ENCODE measurements at regions not wholly inside any gene's neighbourhood (a gene's known extent, or its start where the extent isn't known, plus 50 kb on each side); places are given as distances from the start of the nearest gene placed in this dataset.
"Not testable (repeated sequence)": the region's sequence is repeated elsewhere in the genome, so short reads cannot be mapped to it uniquely, and the experiment has no call there.

DNA sequence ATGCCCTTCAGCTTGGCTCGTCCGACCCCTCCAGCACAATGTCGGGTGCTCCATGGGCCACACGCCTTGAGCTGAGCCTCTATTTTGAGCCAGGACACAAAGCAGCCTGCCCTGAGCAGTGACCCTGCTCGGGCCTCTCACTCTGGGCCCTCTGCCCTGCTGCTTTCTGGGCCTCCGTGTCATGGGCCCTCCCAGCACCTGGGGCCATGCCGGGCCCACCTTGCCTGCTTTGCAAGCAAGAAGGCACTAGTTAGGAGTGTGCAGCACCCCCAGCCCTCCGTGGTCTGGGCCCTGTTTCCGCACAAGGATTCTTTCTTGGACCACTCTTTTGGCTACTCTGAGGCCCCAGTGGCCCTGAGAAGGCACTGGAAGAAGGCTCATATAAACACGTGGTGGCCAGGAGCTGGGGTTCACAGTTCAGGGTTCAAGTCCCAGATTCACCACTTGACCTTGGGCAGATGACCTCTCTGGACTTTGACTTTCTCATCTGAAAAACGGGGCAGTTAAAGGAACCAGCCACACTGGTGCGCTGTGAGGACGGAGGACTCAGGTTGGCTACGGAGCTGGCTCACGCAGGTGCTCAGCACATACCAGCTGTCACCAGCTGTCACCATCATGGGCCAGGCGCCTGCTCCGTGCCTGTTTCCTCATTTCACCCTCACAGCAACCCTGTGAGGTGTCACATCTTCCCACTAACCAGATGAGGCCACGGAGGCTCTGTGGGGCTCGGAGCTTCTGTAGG, 166.0 kb upstream of the GSE1 start:
- Histone ChIP-seq H3K27me3 (ENCODE audit: control insufficient read depth, insufficient read depth, low read length) (peaks cover 27% of the 10 kb centered on the region), H3K36me3 (ENCODE audit: control insufficient read depth, insufficient read depth, low read length) (no peaks in the 10 kb centered on the region), H3K4me3 (ENCODE audit: low read depth, low read length) (no peak overlapping the region)
- DNase-seq (ENCODE audit: low read depth) (no peak), FAIRE-seq (no peak)
- TF ChIP-seq, protein P1, sequence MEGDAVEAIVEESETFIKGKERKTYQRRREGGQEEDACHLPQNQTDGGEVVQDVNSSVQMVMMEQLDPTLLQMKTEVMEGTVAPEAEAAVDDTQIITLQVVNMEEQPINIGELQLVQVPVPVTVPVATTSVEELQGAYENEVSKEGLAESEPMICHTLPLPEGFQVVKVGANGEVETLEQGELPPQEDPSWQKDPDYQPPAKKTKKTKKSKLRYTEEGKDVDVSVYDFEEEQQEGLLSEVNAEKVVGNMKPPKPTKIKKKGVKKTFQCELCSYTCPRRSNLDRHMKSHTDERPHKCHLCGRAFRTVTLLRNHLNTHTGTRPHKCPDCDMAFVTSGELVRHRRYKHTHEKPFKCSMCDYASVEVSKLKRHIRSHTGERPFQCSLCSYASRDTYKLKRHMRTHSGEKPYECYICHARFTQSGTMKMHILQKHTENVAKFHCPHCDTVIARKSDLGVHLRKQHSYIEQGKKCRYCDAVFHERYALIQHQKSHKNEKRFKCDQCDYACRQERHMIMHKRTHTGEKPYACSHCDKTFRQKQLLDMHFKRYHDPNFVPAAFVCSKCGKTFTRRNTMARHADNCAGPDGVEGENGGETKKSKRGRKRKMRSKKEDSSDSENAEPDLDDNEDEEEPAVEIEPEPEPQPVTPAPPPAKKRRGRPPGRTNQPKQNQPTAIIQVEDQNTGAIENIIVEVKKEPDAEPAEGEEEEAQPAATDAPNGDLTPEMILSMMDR (IDR thresholded peaks at IDR 0.05; ENCODE audit: insufficient read depth, low read length, severe bottlenecking): no peak

DNA sequence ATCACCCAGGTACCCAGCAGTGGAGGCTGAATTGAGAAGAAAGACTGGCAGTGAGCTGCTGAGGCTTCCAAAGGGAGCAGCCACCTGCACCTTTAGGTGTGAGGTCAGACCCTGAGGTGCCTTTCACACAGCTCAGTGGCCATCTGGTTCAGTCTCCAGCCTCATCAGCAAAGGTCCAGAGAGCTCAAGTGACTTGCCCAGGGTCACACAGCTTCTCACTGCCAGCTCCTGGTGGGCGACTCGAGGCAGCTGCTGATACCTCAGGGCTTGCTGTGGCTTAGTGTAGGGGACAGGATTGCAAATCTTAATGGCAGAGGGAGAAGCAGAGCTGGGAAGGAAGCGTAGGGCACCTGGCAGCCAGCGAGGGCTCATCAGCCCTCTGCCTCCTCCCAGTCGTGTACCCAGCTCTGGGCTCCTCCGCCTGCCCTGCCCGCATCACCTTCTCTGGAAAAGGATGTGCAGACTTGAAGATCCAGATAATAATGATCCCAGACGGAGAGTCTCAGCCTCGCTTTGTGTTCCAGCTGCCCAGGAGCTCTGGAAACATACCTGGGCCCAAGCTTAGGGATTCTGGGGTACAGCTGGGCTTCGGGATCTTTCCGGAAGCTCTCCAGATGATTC, 165.3 kb upstream of the GSE1 start:
- FAIRE-seq (no peak), DNase-seq (ENCODE audit: low read depth) (no peak)
- Histone ChIP-seq H3K4me3 (ENCODE audit: low read depth, low read length) (no peak overlapping the region), H3K27me3 (ENCODE audit: control insufficient read depth, insufficient read depth, low read length) (peaks cover 31% of the 10 kb centered on the region), H3K36me3 (ENCODE audit: control insufficient read depth, insufficient read depth, low read length) (no peaks in the 10 kb centered on the region)
- TF ChIP-seq, protein P1 (IDR thresholded peaks at IDR 0.05; ENCODE audit: insufficient read depth, low read length, severe bottlenecking): no peak

DNA sequence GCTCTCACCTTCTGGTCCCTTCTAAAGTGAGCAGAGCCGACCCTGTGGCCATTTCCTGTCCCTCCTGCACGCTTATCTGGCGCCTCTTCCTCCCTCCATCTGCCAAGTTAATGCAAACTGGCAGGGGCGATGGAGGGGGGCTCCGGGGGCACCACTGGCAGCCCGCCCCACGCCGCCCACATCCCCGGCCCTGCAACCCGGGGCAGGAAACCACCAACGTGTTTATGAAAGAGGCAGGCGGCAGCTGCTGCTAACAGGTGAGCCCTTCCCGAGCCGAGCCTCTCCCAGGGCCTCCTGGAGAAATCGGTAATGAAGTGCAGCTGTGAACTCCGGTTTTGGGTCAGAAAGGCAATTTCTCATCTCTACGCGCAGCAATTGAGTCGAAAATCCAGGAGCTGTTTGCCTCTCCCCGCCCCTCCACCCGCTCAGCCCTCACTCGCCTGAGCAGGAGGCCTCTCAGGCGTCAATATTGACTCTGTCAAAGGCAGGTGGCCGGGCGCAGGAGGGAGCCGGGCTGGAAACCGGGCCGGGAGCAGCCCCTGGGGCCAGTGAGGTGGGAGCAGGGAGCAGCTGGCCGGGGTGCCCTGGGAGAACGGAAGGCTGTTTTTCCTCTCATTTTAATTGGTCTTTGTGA, 164.4 kb upstream of the GSE1 start:
- H3K36me3 ChIP-seq (ENCODE audit: control insufficient read depth, insufficient read depth, low read length): no peaks in the 10 kb centered on the region
- no peak for DNase-seq (ENCODE audit: low read depth)
- H3K27me3 ChIP-seq (ENCODE audit: control insufficient read depth, insufficient read depth, low read length): peaks cover 34% of the 10 kb centered on the region
- no peak overlapping the region for H3K4me3 ChIP-seq (ENCODE audit: low read depth, low read length)
- FAIRE-seq: no peak
- TF ChIP-seq, protein P1 (IDR thresholded peaks at IDR 0.05; ENCODE audit: insufficient read depth, low read length, severe bottlenecking): no peak

DNA sequence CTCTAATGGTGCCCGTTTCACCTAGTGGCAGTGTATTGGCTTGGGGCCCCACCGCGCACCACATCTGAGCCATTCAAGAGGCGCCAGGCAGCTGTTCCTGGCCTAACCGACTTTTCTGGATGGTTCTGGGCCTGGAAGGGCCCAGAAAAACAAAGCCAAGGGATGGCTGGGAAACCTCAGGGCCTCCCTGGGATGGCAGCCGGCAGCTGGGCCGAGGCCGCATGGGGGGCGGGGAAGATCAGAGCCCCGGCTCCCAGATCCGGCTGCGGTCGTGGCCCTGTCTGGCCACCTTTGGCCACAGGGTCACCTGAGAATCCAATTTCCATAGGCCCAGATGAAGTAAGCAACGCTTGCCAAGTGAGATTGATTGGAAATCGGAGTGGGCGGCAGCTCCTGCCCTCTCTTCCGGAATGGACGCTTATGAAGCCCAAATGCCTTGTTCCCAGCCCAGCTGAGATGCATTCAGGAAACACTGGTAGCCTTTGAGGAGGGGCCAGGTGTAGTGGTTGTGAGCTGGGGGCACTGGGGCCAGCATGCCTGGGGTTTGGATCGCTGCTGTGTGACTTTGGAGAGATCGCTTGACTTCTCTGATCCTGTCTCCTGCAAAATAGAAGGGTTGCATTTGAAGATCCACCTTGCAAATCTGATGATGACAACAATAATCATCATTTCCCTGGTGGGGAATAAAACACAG, 163.8 kb upstream of the GSE1 start:
- Histone ChIP-seq H3K27me3 (ENCODE audit: control insufficient read depth, insufficient read depth, low read length) (peaks cover 37% of the 10 kb centered on the region), H3K4me3 (ENCODE audit: low read depth, low read length) (no peak overlapping the region), H3K36me3 (ENCODE audit: control insufficient read depth, insufficient read depth, low read length) (no peaks in the 10 kb centered on the region)
- TF ChIP-seq, protein P1 (IDR thresholded peaks at IDR 0.05; ENCODE audit: insufficient read depth, low read length, severe bottlenecking): no peak
- no peak for FAIRE-seq
- DNase-seq (ENCODE audit: low read depth): no peak

DNA sequence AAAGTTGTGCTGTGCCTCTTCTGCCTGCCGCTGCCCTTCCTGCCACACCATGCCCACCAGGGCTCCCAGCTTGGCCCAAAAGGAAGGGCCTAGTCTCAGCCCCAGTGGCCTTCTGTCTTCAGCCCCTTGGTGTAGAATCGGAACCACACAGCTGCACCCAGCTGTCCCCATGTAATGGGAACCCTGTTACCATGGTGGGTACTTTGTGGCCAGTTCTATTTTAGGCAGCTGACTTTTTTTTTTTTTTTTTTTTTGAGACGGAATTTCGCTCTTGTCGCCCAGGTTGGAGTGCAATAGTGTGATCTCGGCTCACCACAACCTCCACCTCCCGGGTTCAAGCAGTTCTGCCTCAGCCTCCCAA, 163.3 kb upstream of the GSE1 start:
- Histone ChIP-seq H3K36me3 (ENCODE audit: control insufficient read depth, insufficient read depth, low read length) (no peaks in the 10 kb centered on the region), H3K4me3 (ENCODE audit: low read depth, low read length) (no peak overlapping the region), H3K27me3 (ENCODE audit: control insufficient read depth, insufficient read depth, low read length) (peaks cover 37% of the 10 kb centered on the region)
- TF ChIP-seq, protein P1 (IDR thresholded peaks at IDR 0.05; ENCODE audit: insufficient read depth, low read length, severe bottlenecking): no peak
- no peak for FAIRE-seq
- DNase-seq (ENCODE audit: low read depth): no peak

DNA sequence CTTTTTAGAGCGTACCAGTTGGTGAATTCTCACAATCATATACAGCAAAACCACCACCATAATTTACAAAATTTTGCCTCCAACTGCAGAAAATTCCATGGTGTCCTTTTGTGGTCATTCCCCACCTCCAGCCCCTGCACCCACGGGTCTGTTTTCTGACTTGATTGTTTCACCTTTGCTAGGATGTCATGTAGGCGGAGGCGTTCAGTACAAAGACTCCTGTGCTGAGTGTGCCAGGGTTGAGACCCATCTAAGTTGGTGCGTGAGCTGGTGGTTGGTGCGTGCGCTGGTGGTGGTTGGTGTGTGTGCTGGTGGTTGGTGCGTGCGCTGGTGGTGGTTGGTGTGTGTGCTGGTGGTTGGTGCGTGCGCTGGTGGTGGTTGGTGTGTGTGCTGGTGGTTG, 162.0 kb upstream of the GSE1 start:
- H3K4me3 ChIP-seq (ENCODE audit: low read depth, low read length); DNase-seq (ENCODE audit: low read depth); FAIRE-seq; H3K36me3 ChIP-seq (ENCODE audit: control insufficient read depth, insufficient read depth, low read length): not testable (repeated sequence)
- H3K27me3 ChIP-seq (ENCODE audit: control insufficient read depth, insufficient read depth, low read length): peaks cover 32% of the 10 kb centered on the region

Measured in bronchial epithelial cell (primary cell).